ENCODE measurements at regions not wholly inside any gene's neighbourhood (a gene's known extent, or its start where the extent isn't known, plus 50 kb on each side); places are given as distances from the start of the nearest gene placed in this dataset.

- no peak for TF ChIP-seq TARDBP (CRISPR knock-in tag; IDR thresholded peaks at IDR 0.05)
- no peak for TF ChIP-seq SIN3A (IDR thresholded peaks at IDR 0.05; ENCODE audit: borderline replicate concordance, low read depth, low read length)
- TF ChIP-seq POLR2A (IDR thresholded peaks at IDR 0.05; ENCODE audit: insufficient read depth in 1 of 2, low read depth in 2 of 2, low read length in 2 of 2): no peak
These were observed 218.8 kb downstream of the CTTN start for GRCh38 chr11:70616938-70617654.
